ENCODE measurements at regions not wholly inside any gene's neighbourhood (a gene's known extent, or its start where the extent isn't known, plus 50 kb on each side); places are given as distances from the start of the nearest gene placed in this dataset.

DNA sequence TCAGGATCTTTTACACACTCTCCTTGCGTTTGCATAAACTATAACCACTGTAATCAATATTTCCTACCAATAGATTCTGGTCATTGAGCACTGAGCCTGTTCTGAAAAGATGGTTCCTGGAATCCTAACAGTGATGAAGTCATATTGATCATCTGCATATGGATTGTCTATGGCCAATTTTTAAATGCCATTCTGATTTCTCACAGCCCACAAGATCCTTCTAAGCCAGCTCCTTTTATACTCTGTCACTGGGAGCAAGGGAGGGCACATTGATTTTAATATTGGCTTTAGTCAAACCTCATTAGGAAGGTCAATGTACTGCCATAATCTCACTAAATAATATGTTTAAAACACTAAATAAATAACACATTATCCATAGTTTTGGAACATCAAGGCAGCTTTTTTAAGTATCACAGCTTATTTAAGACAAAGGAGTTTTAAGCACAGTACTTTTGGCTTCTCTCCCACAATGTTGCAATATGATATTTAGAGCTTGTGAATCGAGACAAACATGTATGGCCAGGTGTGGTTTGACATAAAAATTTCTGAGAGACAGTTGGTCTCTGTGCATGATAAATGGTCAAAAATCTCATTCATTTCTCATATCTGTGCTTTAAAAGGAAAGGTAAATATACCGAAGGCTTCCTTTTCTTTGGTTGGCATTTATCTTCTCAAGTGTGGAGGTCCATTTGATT is 267.3 kb downstream of the MTX2 start:
- DNase-seq (ENCODE audit: extremely low read depth, insufficient read length), result no peak
- H3K36me3 ChIP-seq (ENCODE audit: control insufficient read depth, insufficient read depth, low read length), result no peaks in the 10 kb centered on the region
- no peak overlapping the region for H3K4me3 ChIP-seq (replicated peaks; ENCODE audit: low read depth, low read length)
- H3K27me3 ChIP-seq (replicated peaks; ENCODE audit: control insufficient read depth, insufficient read depth, low read length), result no peaks in the 10 kb centered on the region
- TF ChIP-seq, protein P1, sequence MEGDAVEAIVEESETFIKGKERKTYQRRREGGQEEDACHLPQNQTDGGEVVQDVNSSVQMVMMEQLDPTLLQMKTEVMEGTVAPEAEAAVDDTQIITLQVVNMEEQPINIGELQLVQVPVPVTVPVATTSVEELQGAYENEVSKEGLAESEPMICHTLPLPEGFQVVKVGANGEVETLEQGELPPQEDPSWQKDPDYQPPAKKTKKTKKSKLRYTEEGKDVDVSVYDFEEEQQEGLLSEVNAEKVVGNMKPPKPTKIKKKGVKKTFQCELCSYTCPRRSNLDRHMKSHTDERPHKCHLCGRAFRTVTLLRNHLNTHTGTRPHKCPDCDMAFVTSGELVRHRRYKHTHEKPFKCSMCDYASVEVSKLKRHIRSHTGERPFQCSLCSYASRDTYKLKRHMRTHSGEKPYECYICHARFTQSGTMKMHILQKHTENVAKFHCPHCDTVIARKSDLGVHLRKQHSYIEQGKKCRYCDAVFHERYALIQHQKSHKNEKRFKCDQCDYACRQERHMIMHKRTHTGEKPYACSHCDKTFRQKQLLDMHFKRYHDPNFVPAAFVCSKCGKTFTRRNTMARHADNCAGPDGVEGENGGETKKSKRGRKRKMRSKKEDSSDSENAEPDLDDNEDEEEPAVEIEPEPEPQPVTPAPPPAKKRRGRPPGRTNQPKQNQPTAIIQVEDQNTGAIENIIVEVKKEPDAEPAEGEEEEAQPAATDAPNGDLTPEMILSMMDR (IDR thresholded peaks at IDR 0.05; ENCODE audit: insufficient read depth, low read length, poor library complexity, severe bottlenecking), result no peak

DNA sequence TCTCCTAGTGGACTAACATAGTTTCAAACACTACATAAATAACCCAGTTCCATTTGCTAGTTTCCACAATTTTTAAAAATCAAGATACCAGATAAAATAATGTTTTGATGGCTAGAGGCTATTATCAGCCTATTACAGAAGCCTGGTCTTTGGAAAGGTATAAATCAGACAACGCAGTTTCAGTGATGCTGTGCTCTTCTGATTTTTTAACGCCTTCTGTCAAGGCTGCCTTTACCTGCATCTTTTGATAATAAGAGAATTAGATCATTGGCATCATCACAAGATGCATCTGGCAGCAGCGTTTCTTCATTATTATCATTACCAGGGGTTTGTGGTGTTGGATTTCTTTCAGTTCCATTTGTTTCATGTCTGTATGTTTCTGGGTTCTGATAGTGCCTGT is 268.7 kb downstream of the MTX2 start:
- TF ChIP-seq, protein P1 (IDR thresholded peaks at IDR 0.05; ENCODE audit: insufficient read depth, low read length, poor library complexity, severe bottlenecking), result no peak
- no peaks in the 10 kb centered on the region for H3K27me3 ChIP-seq (replicated peaks; ENCODE audit: control insufficient read depth, insufficient read depth, low read length)
- no peak for DNase-seq (ENCODE audit: extremely low read depth, insufficient read length)
- no peaks in the 10 kb centered on the region for H3K36me3 ChIP-seq (ENCODE audit: control insufficient read depth, insufficient read depth, low read length)
- H3K4me3 ChIP-seq (replicated peaks; ENCODE audit: low read depth, low read length), result no peak overlapping the region

DNA sequence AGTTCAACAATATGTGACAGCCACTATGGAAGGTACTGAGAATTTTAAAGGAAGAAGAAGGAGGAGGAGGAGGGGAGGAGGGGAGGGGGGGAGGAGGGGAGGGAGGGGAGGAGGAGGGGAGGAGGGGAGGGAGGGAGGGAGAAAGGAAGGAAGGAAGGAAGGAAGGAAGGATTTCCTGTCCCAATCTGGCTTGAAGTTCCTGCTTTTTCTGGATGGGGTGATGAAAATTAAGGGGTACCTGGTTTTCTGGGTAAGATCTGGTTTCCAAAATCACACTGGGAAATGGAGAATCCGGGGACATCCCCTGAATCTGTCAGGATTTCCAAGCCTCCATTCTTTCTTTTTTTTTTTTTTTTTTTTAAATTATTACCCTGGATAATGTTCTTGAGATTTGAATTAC is 271.8 kb downstream of the MTX2 start:
- H3K27me3 ChIP-seq (replicated peaks; ENCODE audit: control insufficient read depth, insufficient read depth, low read length), result no peaks in the 10 kb centered on the region; the same call in 1 of the 2 replicates
- H3K4me3 ChIP-seq (replicated peaks; ENCODE audit: low read depth, low read length), result no peak overlapping the region
- no peaks in the 10 kb centered on the region for H3K36me3 ChIP-seq (ENCODE audit: control insufficient read depth, insufficient read depth, low read length)
- TF ChIP-seq, protein P1 (IDR thresholded peaks at IDR 0.05; ENCODE audit: insufficient read depth, low read length, poor library complexity, severe bottlenecking), result no peak
- no peak for DNase-seq (ENCODE audit: extremely low read depth, insufficient read length)

DNA sequence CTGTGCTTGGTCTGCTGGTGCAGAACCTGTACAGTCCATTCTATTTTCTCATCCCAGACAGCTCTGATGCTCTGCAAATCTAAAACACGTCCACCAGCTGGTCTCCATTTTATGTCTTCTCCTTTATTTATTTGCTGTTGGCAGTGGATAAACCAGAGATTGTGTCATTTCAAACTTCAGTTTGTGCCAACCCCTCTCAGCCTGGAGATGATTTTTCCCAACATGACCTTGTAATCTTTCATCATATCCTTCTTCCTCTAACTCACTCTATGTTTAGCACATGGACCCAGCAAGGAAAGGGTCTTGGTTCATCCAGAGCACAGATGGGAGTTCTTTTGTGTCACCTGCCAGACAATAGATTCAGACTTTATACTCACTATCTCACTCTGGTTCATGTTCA is 273.2 kb downstream of the MTX2 start:
- no peak for DNase-seq (ENCODE audit: extremely low read depth, insufficient read length)
- TF ChIP-seq, protein P1 (IDR thresholded peaks at IDR 0.05; ENCODE audit: insufficient read depth, low read length, poor library complexity, severe bottlenecking), result no peak
- Histone ChIP-seq H3K36me3 (ENCODE audit: control insufficient read depth, insufficient read depth, low read length) (no peaks in the 10 kb centered on the region), H3K4me3 (replicated peaks; ENCODE audit: low read depth, low read length) (no peak overlapping the region), H3K27me3 (replicated peaks; ENCODE audit: control insufficient read depth, insufficient read depth, low read length) (no peaks in the 10 kb centered on the region; the same call in 1 of the 2 replicates)

DNA sequence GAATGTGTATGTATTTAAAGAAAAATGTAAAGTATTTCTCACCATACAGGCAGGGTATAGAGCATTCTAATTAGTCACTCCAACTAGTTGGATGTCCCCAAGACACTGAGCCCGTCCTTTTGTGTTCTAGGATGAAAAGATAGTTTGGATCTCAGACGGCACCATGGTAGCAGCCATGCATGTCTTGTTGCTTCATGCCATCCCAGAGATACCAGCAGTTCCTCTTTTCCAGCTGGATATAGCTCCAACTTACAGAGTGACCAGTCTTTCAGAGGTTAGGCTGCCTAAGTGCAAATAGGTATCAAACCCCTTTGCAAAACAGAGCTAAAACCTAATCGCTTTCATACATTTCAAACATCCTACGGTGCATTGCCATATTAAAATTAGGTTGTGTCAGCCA is 275.3 kb downstream of the MTX2 start:
- Histone ChIP-seq H3K4me3 (replicated peaks; ENCODE audit: low read depth, low read length) (no peak overlapping the region), H3K36me3 (ENCODE audit: control insufficient read depth, insufficient read depth, low read length) (no peaks in the 10 kb centered on the region), H3K27me3 (replicated peaks; ENCODE audit: control insufficient read depth, insufficient read depth, low read length) (no peaks in the 10 kb centered on the region; the same call in 1 of the 2 replicates)
- TF ChIP-seq, protein P1 (IDR thresholded peaks at IDR 0.05; ENCODE audit: insufficient read depth, low read length, poor library complexity, severe bottlenecking), result no peak
- DNase-seq (ENCODE audit: extremely low read depth, insufficient read length), result no peak

All from GM06990 (cell line).